H9 (cell line): ENCODE measurements at regions not wholly inside any gene's neighbourhood (a gene's known extent, or its start where the extent isn't known, plus 50 kb on each side); places are given as distances from the start of the nearest gene placed in this dataset.

ENCODE experiments used
- DNase-seq: peaks from one replicate; pipeline ENCODE4 v3.0.0-alpha.2; 2017
- H2AFZ ChIP-seq: one replicate; pipeline ENCODE4 v1.6.1; 2013; ENCODE audit warnings: mild to moderate bottlenecking, low read length, control low read depth, moderate library complexity
- H2AK5ac ChIP-seq: 2 replicates; pipeline ENCODE4 v1.6.1; 2013; ENCODE audit warnings: low read length, control low read depth, mixed read lengths; ENCODE audit not compliant: insufficient read length
- H2BK120ac ChIP-seq: one replicate; pipeline ENCODE4 v1.6.1; 2013; ENCODE audit warnings: low read depth, mild to moderate bottlenecking, low read length, control low read depth, inconsistent platforms; ENCODE audit not compliant: poor library complexity, severe bottlenecking
- H2BK12ac ChIP-seq: 2 replicates; pipeline ENCODE4 v1.6.1; 2013; ENCODE audit warnings: low read length, control low read depth, mixed read lengths, low read depth; ENCODE audit not compliant: insufficient read length
- H2BK15ac ChIP-seq: 2 replicates; pipeline ENCODE4 v1.6.1; 2013; ENCODE audit warnings: low read depth, low read length, control low read depth
- H2BK20ac ChIP-seq: one replicate; pipeline ENCODE4 v1.6.1; 2013; ENCODE audit warnings: low read depth, mild to moderate bottlenecking, low read length, control low read depth, inconsistent platforms; ENCODE audit not compliant: poor library complexity, severe bottlenecking
- H2BK5ac ChIP-seq: 2 replicates; pipeline ENCODE4 v1.6.1; 2013; ENCODE audit warnings: low read length, control low read depth, mixed read lengths; ENCODE audit not compliant: insufficient read length
- H3K14ac ChIP-seq: 2 replicates; pipeline ENCODE4 v1.6.1; 2013; ENCODE audit warnings: low read length, control low read depth; ENCODE audit not compliant: insufficient read depth
- H3K18ac ChIP-seq: 2 replicates; pipeline ENCODE4 v1.6.1; 2013; ENCODE audit warnings: low read depth, mild to moderate bottlenecking, mixed read lengths, low read length, control low read depth; ENCODE audit not compliant: insufficient read length
- H3K23ac ChIP-seq: 2 replicates; pipeline ENCODE4 v1.6.1; 2013; ENCODE audit warnings: low read length, control low read depth, mixed read lengths, low read depth; ENCODE audit not compliant: insufficient read length
- H3K23me2 ChIP-seq: 2 replicates; pipeline ENCODE4 v1.6.1; 2013; ENCODE audit warnings: low read depth, mild to moderate bottlenecking, mixed read lengths, low read length, control low read depth; ENCODE audit not compliant: insufficient read length, poor library complexity, severe bottlenecking
- H3K27ac ChIP-seq: 2 replicates; pipeline ENCODE4 v1.5.1; 2013; ENCODE audit warnings: low read length, control low read depth, mixed read lengths, low read depth; ENCODE audit not compliant: insufficient read length
- H3K27me3 ChIP-seq: 2 replicates; pipeline ENCODE4 v1.6.1; 2013; ENCODE audit warnings: low read length, control low read depth, inconsistent platforms; ENCODE audit not compliant: insufficient read depth
- H3K4ac ChIP-seq: 2 replicates; pipeline ENCODE4 v1.6.1; 2013; ENCODE audit warnings: low read depth, mild to moderate bottlenecking, control low read depth, inconsistent platforms, low read length, moderate library complexity
- H3K4me1 ChIP-seq: 2 replicates; pipeline ENCODE4 v1.6.1; 2013; ENCODE audit warnings: low read length, control low read depth, inconsistent platforms; ENCODE audit not compliant: insufficient read depth
- H3K4me2 ChIP-seq: 2 replicates; pipeline ENCODE4 v1.6.1; 2013; ENCODE audit warnings: low read length, control low read depth, mixed read lengths; ENCODE audit not compliant: insufficient read length, insufficient read depth
- H3K56ac ChIP-seq: 2 replicates; pipeline ENCODE4 v1.6.1; 2013; ENCODE audit warnings: low read depth, mild to moderate bottlenecking, mixed read lengths, low read length, control low read depth; ENCODE audit not compliant: insufficient read length
- H3K79me1 ChIP-seq: 2 replicates; pipeline ENCODE4 v1.6.1; 2013; ENCODE audit warnings: low read depth, mild to moderate bottlenecking, moderate library complexity, low read length, control low read depth, inconsistent platforms; ENCODE audit not compliant: insufficient read depth, poor library complexity, severe bottlenecking
- H3K79me2 ChIP-seq: 2 replicates; pipeline ENCODE4 v1.6.1; 2013; ENCODE audit warnings: low read length, control low read depth, inconsistent platforms; ENCODE audit not compliant: insufficient read depth
- H3K9ac ChIP-seq: 2 replicates; pipeline ENCODE4 v1.6.1; 2013; ENCODE audit warnings: low read length, control low read depth, mixed read lengths; ENCODE audit not compliant: insufficient read length; ENCODE audit errors: extremely low read depth
- H3K9me3 ChIP-seq: one replicate; pipeline ENCODE4 v1.6.1; 2013; ENCODE audit warnings: low read depth, low read length, inconsistent platforms; ENCODE audit not compliant: control insufficient read depth
- H3T11ph ChIP-seq: one replicate; pipeline ENCODE4 v1.6.1; 2013; ENCODE audit warnings: mild to moderate bottlenecking, low read length, control low read depth, inconsistent platforms
- H4K20me1 ChIP-seq: one replicate; pipeline ENCODE4 v1.6.1; 2013; ENCODE audit not compliant: control insufficient read depth, insufficient read length, insufficient read depth
- H4K5ac ChIP-seq: 2 replicates; pipeline ENCODE4 v1.6.1; 2013; ENCODE audit warnings: low read depth, mild to moderate bottlenecking, mixed read lengths, low read length, control low read depth; ENCODE audit not compliant: insufficient read length
- H4K8ac ChIP-seq: replicated peaks from 2 replicates; pipeline ENCODE4 v1.6.1; 2013; ENCODE audit warnings: low read length, control low read depth, mixed read lengths, low read depth; ENCODE audit not compliant: insufficient read length
- H4K91ac ChIP-seq: 2 replicates; pipeline ENCODE4 v1.6.1; 2013; ENCODE audit warnings: low read depth, mild to moderate bottlenecking, moderate library complexity, mixed read lengths, low read length, control low read depth; ENCODE audit not compliant: insufficient read length
- H3K27ac Mint-ChIP-seq, 3 experiments: 2 replicates in 2 of 3; 3 replicates in 1 of 3; pipeline ENCODE4 v1.8.0; 2020 to 2021; ENCODE audit warnings: mixed read lengths in 3 of 3, mild to moderate bottlenecking in 1 of 3, moderate library complexity in 1 of 3
- H3K27me3 Mint-ChIP-seq: 2 replicates; pipeline ENCODE4 v1.8.0; 2021; ENCODE audit warnings: low read depth, mild to moderate bottlenecking, moderate library complexity, mixed read lengths
- H3K36me3 Mint-ChIP-seq, 3 experiments: 2 replicates in 2 of 3; 3 replicates in 1 of 3; pipeline ENCODE4 v1.8.0; 2020 to 2021; ENCODE audit warnings: low read depth in 3 of 3, mixed read lengths in 3 of 3; ENCODE audit not compliant: insufficient read depth in 1 of 3
- H3K4me1 Mint-ChIP-seq, 2 experiments: 2 replicates each; pipeline ENCODE4 v1.8.0; 2020; ENCODE audit warnings: mixed read lengths in 2 of 2
- H3K4me3 Mint-ChIP-seq, 2 experiments: 2 replicates in 1 of 2; 3 replicates in 1 of 2; pipeline ENCODE4 v1.8.0; 2020 to 2021; ENCODE audit warnings: mild to moderate bottlenecking in 2 of 2, mixed read lengths in 2 of 2, moderate library complexity in 1 of 2
- H3K9me3 Mint-ChIP-seq, 2 experiments: 2 replicates in 1 of 2; 3 replicates in 1 of 2; pipeline ENCODE4 v1.8.0; 2020; ENCODE audit warnings: mild to moderate bottlenecking in 2 of 2, mixed read lengths in 2 of 2, moderate library complexity in 1 of 2
- WGBS: extraction: QIAGEN DNeasy Blood & Tissue Kit; methylation state at CpG from one replicate; pipeline ENCODE4 v1.1.7; 2013; ENCODE audit warnings: missing lambda C conversion rate, low lambda C conversion rate, mixed read lengths; ENCODE audit not compliant: insufficient read length; ENCODE audit errors: extremely low coverage; 5-methylcytosine and 5-hydroxymethylcytosine counted together
- TF ChIP-seq, protein P1 (sequence below): fragments of 200-600 bp; sonication (generic); conservative IDR thresholded peaks from 3 replicates; pipeline ENCODE4 v1.8.0; 2021; ENCODE audit warnings: antibody characterized with exemption, mild to moderate bottlenecking

DNA sequence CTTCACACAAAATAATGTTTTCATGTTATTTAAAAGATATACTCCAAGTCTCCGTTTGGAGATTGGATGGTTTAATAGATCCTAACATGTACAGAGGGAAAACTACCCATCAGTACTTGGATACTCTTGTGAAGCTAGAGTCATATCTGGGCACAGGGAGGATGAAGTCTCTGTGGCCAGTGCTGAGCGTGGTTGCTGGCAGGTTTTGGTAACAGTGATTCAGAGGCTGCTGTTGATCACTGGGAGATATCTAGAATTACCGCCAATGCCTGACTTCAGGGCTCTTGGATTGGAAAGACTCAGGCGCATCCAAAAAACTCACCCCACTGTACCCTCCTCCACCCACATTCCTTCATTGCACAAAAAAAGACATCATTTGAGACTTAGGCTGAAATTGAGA is 107.2 kb upstream of the PGRMC2 start:
- Histone ChIP-seq H3K56ac (no peak overlapping the region), H4K20me1 (no peaks in the 10 kb centered on the region), H2BK15ac (no peak overlapping the region), H2BK5ac (no peak overlapping the region), H3K14ac (no peak overlapping the region), H4K8ac (no peak overlapping the region), H3K23me2 (no peaks in the 10 kb centered on the region), H2BK120ac (no peak overlapping the region), H3K27ac (no peak overlapping the region), H3K4ac (no peak overlapping the region), H2AFZ (no peak overlapping the region), H3K9me3 (no peaks in the 10 kb centered on the region), H3K9ac (no peak overlapping the region), H3K27me3 (no peaks in the 10 kb centered on the region), H2AK5ac (no peak overlapping the region), H2BK20ac (no peak overlapping the region), H3K23ac (no peak overlapping the region), H3K79me2 (no peaks in the 10 kb centered on the region), H4K91ac (no peak overlapping the region), H4K5ac (no peak overlapping the region), H3K79me1 (no peaks in the 10 kb centered on the region), H3K18ac (no peak overlapping the region), H3K4me1 (no peaks in the 10 kb centered on the region), H3K4me2 (no peak overlapping the region), H2BK12ac (no peak overlapping the region), H3T11ph (no peak overlapping the region)
- DNase-seq, result no peak
- H3K4me3 Mint-ChIP-seq, result no peak overlapping the region
- peaks cover 0 to 4% (median 0%) of the 10 kb centered on the region in 3 experiments; a peak in 1 of 7 replicates for H3K36me3 Mint-ChIP-seq
- H3K27ac Mint-ChIP-seq, result no peak overlapping the region
- H3K9me3 Mint-ChIP-seq, result no peaks in the 10 kb centered on the region; a peak in 1 of 5 replicates
- H3K27me3 Mint-ChIP-seq, result no peaks in the 10 kb centered on the region
- TF ChIP-seq, protein P1, sequence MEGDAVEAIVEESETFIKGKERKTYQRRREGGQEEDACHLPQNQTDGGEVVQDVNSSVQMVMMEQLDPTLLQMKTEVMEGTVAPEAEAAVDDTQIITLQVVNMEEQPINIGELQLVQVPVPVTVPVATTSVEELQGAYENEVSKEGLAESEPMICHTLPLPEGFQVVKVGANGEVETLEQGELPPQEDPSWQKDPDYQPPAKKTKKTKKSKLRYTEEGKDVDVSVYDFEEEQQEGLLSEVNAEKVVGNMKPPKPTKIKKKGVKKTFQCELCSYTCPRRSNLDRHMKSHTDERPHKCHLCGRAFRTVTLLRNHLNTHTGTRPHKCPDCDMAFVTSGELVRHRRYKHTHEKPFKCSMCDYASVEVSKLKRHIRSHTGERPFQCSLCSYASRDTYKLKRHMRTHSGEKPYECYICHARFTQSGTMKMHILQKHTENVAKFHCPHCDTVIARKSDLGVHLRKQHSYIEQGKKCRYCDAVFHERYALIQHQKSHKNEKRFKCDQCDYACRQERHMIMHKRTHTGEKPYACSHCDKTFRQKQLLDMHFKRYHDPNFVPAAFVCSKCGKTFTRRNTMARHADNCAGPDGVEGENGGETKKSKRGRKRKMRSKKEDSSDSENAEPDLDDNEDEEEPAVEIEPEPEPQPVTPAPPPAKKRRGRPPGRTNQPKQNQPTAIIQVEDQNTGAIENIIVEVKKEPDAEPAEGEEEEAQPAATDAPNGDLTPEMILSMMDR, result no peak
- H3K4me1 Mint-ChIP-seq, result peaks cover 2% of the 10 kb centered on the region in 2 experiments; a peak in 2 of 4 replicates
- no CpG with 5 or more reads among the region's 4 CpGs for WGBS
